ENCODE measurements at regions not wholly inside any gene's neighbourhood (a gene's known extent, or its start where the extent isn't known, plus 50 kb on each side); places are given as distances from the start of the nearest gene placed in this dataset.

DNA sequence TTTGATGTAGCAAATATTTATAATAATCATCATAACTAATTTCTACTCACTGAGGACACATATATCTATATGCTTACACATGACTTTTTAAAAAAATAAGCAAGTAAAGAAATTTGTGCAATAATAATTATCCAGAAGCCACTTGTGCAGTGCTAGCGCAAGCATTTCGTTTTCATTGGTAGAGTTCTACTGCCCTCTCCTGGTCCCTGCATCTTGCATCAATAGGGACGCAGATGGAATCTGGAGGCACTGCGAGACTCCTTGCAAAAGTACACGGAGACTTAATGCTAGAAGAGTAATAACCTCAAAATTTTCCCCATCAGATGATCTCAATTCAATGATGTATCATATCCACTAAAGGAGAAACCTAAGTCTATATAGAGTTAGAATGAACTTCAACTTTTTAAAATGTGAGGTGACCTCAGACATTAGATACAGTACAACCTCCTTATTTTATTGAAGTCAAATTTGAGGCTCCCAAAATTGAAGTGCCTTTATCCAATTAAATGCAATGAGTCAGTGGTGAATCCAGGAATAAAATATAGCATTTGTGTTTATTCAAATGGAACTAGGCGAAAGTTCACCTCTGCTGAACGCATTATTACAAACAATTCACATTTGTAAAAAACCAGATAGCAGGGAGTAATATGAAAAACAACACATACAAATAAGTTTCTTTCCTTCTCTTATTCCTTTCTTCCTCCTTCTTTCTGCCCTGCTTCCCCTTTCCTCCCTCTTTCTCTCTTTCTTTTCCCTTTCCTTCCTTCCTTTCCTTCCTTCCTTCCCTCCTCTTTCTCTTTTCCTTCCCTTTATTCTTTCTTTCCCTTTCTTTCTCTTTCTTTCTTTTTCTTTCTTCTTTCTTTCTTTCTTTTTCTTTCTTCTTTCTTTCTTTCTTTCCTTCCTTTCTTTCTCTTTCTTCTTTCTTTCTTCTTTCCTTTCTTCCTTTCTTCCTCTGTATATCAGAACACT is 450.0 kb downstream of the ANKRD50 start:
- no peaks in the 10 kb centered on the region for H3K9me3 Mint-ChIP-seq
- intact Hi-C loops (cut with micrococcal nuclease) = loop anchor here (5.0 kb wide), 2 partner anchors 490 to 1160 kb away; no protein-coding TSS in a partner anchor
- no peak overlapping the region for H3K27ac Mint-ChIP-seq
- H3K4me1 Mint-ChIP-seq (ENCODE audit: low read depth) = no peaks in the 10 kb centered on the region
- no peaks in the 10 kb centered on the region for H3K36me3 Mint-ChIP-seq (ENCODE audit: low read depth)
- H3K27me3 Mint-ChIP-seq (ENCODE audit: low read depth) = no peaks in the 10 kb centered on the region
- peak; percentile 10 for DNase-seq (ENCODE audit: low spot score)
- no peak overlapping the region for H3K4me3 Mint-ChIP-seq (ENCODE audit: low read depth)

DNA sequence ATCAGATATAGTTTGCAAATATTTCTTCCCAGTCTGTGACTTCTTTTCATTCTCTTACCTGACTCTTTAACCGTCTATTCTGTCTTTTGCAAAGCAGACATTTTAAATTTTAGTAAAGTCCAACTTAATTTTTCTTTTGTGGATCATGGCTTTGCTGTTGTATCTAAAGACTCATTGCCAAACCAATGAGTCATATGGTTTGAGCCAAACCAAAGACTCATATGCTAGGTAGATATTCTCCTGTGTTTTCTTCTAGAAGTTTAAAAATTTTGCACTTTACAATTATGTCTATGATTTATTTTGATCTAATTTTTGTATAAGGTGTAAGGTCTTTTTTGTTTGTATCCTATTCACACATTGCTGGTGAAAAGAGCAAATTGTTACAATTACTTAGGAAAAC is 446.8 kb downstream of the ANKRD50 start:
- Mint-ChIP-seq H3K27me3 (ENCODE audit: low read depth) (no peaks in the 10 kb centered on the region), H3K9me3 (no peaks in the 10 kb centered on the region), H3K36me3 (ENCODE audit: low read depth) (no peaks in the 10 kb centered on the region), H3K4me1 (ENCODE audit: low read depth) (no peaks in the 10 kb centered on the region), H3K4me3 (ENCODE audit: low read depth) (no peak overlapping the region), H3K27ac (no peak overlapping the region)
- DNase-seq (ENCODE audit: low spot score) = no peak
- intact Hi-C loops (cut with micrococcal nuclease) = no loop called here

DNA sequence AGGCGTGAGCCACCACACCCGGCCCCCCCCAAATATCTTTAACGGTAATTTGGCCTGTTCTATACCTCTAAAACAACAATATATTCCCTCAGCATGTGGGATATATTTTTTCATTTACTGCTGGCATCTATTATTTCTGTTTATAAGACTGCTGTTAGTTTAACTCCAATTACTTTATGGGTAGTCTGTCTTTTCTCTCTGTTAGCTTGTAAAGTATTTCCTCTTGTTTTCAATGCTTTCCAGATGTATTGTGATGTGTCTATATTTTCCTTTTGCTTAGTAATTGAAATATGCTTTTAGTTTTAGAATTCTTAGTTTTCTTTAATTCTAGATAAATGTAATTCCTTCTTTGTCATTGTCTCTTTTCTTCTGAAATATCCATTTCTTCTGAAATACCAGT is 445.8 kb downstream of the ANKRD50 start:
- H3K36me3 Mint-ChIP-seq (ENCODE audit: low read depth) = no peaks in the 10 kb centered on the region
- no peaks in the 10 kb centered on the region for H3K27me3 Mint-ChIP-seq (ENCODE audit: low read depth)
- H3K4me1 Mint-ChIP-seq (ENCODE audit: low read depth) = no peaks in the 10 kb centered on the region
- no peak overlapping the region for H3K27ac Mint-ChIP-seq
- no peak overlapping the region for H3K4me3 Mint-ChIP-seq (ENCODE audit: low read depth)
- intact Hi-C loops (cut with micrococcal nuclease) = no loop called here
- H3K9me3 Mint-ChIP-seq = peaks cover 3% of the 10 kb centered on the region
- no peak for DNase-seq (ENCODE audit: low spot score)

DNA sequence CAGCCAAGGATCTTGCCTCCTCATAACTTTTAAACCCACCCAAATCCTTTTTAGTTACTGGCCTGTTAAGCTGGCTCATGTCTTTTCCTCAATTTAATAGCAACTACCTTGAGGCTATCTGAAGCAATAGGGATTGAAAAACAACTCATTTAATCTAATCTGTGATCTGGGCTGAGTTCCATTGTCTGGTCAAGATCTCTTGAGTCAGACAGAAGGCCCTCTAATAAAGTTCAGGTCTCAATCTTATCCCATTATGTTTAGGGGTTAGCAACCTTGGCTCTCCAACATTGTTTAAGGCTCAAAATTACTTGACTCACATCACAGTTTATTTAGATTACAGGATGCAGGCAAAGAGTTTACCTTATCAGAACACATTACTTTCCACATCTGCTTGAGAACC is 436.1 kb downstream of the ANKRD50 start:
- Mint-ChIP-seq H3K4me1 (ENCODE audit: low read depth) (no peaks in the 10 kb centered on the region), H3K9me3 (no peaks in the 10 kb centered on the region), H3K27ac (no peak overlapping the region), H3K36me3 (ENCODE audit: low read depth) (no peaks in the 10 kb centered on the region), H3K4me3 (ENCODE audit: low read depth) (no peak overlapping the region), H3K27me3 (ENCODE audit: low read depth) (no peaks in the 10 kb centered on the region)
- no peak for DNase-seq (ENCODE audit: low spot score)
- intact Hi-C loops (cut with micrococcal nuclease) = no loop called here

DNA sequence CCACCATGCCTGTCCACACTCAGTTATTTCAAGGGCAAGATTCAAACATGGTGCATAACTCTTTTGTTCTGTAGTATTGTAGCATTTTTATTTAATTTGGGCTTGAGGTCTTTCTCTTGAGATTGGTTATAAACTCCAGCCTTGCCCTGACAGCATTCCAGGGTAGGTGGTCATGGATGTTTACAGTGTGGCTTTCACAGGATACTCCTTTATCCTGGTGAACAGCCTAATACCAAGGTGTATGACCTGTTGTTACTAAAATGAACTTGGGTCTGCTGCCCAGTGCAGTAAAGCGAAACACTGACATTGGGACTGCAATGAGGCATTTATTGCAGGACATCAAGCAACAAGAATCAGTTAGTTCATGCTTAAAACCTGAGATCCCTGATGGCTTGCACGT is 434.8 kb downstream of the ANKRD50 start:
- Mint-ChIP-seq H3K36me3 (ENCODE audit: low read depth) (no peaks in the 10 kb centered on the region), H3K4me3 (ENCODE audit: low read depth) (no peak overlapping the region), H3K9me3 (no peaks in the 10 kb centered on the region), H3K4me1 (ENCODE audit: low read depth) (no peaks in the 10 kb centered on the region), H3K27me3 (ENCODE audit: low read depth) (no peaks in the 10 kb centered on the region), H3K27ac (no peak overlapping the region)
- intact Hi-C loops (cut with micrococcal nuclease) = no loop called here
- no peak for DNase-seq (ENCODE audit: low spot score)

DNA sequence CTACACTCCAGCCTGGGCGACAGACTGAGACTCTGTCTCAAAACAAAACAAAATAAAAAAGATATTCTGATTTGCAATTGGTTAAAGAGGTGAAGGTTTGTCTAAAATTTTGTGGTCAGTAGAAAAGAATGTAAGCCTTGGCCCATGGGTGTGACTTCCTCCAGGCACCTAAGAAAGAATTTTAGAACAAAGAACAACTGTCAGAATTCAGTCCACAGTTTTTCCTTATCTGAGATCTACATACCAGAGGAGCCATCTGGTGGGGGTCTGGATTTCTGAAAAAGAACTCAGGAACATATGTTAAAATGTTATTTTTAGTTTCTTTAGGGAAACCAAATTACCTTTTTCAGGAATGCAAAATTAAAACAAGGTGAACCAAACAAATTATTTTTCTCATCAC is 434.1 kb downstream of the ANKRD50 start:
- no peaks in the 10 kb centered on the region for H3K9me3 Mint-ChIP-seq
- H3K27ac Mint-ChIP-seq = no peak overlapping the region
- no peaks in the 10 kb centered on the region for H3K27me3 Mint-ChIP-seq (ENCODE audit: low read depth)
- no peak for DNase-seq (ENCODE audit: low spot score)
- H3K4me1 Mint-ChIP-seq (ENCODE audit: low read depth) = no peaks in the 10 kb centered on the region
- no peaks in the 10 kb centered on the region for H3K36me3 Mint-ChIP-seq (ENCODE audit: low read depth)
- H3K4me3 Mint-ChIP-seq (ENCODE audit: low read depth) = no peak overlapping the region
- intact Hi-C loops (cut with micrococcal nuclease) = no loop called here

DNA sequence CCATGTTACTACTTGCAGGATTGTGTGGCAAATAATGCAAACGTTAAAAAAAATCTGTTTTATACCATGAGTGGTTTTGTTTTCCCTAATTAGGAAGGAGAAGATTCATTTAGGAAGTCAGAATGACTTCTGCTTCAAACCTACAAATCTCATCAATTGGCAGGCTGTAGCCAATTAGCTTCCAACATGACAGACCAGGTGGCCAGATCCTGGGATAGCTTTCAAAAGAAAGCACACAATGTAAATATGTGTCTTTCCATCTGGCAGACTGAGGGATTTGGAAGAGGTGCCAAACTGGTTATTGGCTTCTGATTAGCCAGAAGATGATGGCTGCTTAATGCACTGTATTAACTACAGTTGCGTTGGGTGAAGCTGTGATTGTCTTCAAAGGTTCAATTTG is 432.8 kb downstream of the ANKRD50 start:
- intact Hi-C loops (cut with micrococcal nuclease) = no loop called here
- Mint-ChIP-seq H3K9me3 (no peaks in the 10 kb centered on the region), H3K4me3 (ENCODE audit: low read depth) (no peak overlapping the region), H3K36me3 (ENCODE audit: low read depth) (no peaks in the 10 kb centered on the region), H3K27me3 (ENCODE audit: low read depth) (no peaks in the 10 kb centered on the region), H3K27ac (no peak overlapping the region), H3K4me1 (ENCODE audit: low read depth) (no peaks in the 10 kb centered on the region)
- no peak for DNase-seq (ENCODE audit: low spot score)

DNA sequence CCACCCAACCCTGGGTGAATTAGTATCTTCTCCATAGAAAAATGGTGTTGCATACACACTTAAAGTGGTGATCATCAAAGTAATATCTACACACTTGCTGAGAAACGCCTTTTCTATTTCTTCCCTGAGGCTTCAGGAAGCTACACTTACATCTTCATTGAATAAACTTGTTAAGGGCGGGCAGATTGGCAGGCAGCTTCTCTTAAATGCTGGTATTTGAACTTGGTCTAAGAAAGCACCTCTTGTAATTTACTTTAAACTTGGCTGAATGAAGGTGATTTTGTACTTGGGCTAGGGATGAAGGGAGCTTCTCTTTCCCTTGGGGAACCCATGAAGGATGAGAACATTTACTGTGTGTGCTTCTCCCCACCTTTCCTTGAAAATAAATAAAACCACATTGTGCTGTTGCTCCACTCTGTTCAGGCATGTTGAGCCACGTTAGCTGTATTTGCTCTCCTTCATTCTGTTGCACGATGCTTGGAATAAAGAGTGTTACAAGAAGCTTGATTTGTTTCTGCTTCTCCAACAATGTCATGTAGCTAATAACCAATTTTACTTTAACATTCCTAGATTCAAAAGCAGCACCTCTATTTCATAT is 430.1 kb downstream of the ANKRD50 start:
- intact Hi-C loops (cut with micrococcal nuclease) = no loop called here
- DNase-seq (ENCODE audit: low spot score) = no peak
- Mint-ChIP-seq H3K4me1 (ENCODE audit: low read depth) (no peaks in the 10 kb centered on the region), H3K27me3 (ENCODE audit: low read depth) (no peaks in the 10 kb centered on the region), H3K4me3 (ENCODE audit: low read depth) (no peak overlapping the region), H3K27ac (no peak overlapping the region), H3K9me3 (no peaks in the 10 kb centered on the region), H3K36me3 (ENCODE audit: low read depth) (no peaks in the 10 kb centered on the region)

DNA sequence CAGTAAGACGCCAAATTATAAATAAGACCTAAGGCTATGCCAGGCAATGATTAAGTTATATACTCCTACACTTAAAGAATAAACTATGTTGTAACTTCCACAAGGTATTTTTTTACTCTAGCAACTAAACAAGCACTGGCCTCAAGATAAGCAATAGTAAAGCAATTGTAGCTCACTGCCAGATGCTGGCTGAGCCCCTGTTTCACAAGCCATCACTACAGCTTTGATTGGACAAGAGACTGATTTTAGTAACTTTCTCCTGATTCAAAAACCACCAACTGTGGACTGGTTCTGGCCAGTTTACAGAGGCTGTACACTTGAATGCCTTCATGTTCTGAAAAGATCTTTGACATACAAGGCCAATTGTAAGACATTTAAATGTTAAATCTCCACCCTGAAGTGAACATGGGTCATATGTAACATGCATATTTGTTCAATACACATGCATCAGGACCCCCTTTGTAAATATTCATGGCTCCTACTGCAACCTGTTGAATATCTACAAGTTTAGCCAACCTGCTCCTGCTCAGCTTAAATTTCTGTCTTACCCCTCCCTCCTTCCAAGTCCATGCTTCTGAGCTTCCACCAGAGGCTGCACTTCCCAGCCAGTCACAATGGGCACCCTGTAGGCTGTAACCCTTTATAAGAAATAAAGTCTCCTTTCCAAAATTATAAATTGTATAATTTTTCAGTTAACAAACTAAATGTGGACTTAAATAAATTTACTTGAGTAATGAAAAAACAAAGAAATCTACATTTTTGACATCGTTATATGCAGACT is 423.6 kb downstream of the ANKRD50 start:
- Mint-ChIP-seq H3K27ac (no peak overlapping the region), H3K9me3 (no peaks in the 10 kb centered on the region), H3K27me3 (ENCODE audit: low read depth) (no peaks in the 10 kb centered on the region), H3K4me1 (ENCODE audit: low read depth) (no peaks in the 10 kb centered on the region), H3K4me3 (ENCODE audit: low read depth) (no peak overlapping the region), H3K36me3 (ENCODE audit: low read depth) (no peaks in the 10 kb centered on the region)
- DNase-seq (ENCODE audit: low spot score) = no peak
- intact Hi-C loops (cut with micrococcal nuclease) = no loop called here

DNA sequence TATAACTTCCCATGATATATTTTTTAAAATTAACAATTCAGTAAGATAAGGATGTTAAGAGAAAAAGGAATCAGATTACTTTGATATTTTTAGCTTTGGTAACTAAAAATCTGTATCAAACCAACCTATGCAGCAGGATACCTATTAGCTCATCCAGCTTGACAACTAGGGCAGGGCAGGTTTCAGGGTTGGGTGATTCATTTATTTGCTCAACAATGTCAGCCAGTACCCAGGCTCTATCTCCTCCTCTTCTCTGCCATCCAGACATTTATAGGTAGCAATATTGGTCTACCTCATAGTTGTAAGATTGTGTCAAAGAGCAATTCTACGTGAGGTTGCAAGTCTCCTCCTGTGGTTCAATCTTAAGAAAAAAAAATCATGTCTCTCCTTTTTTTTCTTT is 421.9 kb downstream of the ANKRD50 start:
- Mint-ChIP-seq H3K36me3 (ENCODE audit: low read depth) (no peaks in the 10 kb centered on the region), H3K27ac (no peak overlapping the region), H3K27me3 (ENCODE audit: low read depth) (no peaks in the 10 kb centered on the region), H3K4me1 (ENCODE audit: low read depth) (no peaks in the 10 kb centered on the region), H3K9me3 (no peaks in the 10 kb centered on the region), H3K4me3 (ENCODE audit: low read depth) (no peak overlapping the region)
- DNase-seq (ENCODE audit: low spot score) = no peak
- intact Hi-C loops (cut with micrococcal nuclease) = no loop called here

DNA sequence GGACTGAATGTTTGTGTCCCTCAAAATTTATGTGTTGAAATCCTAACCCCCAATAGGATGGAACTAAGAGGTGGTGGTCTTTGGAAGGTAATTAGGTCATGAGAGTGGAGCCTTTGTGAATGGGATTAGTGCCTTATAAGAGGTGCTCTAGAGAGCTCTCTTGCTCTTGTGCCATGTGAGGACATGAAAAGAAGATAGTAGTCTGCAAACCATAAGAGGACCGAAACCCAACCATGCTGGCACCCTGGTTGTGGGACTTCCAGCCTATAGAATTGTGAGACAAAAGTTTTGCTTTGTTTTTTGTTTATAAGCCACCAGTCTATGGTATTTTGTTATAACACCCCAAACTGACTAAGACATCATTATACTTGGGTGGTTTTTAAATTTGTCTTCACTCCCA is 417.1 kb downstream of the ANKRD50 start:
- DNase-seq (ENCODE audit: low spot score) = no peak
- H3K9me3 Mint-ChIP-seq = no peaks in the 10 kb centered on the region
- no peaks in the 10 kb centered on the region for H3K4me1 Mint-ChIP-seq (ENCODE audit: low read depth)
- intact Hi-C loops (cut with micrococcal nuclease) = no loop called here
- no peak overlapping the region for H3K4me3 Mint-ChIP-seq (ENCODE audit: low read depth)
- no peak overlapping the region for H3K27ac Mint-ChIP-seq
- no peaks in the 10 kb centered on the region for H3K27me3 Mint-ChIP-seq (ENCODE audit: low read depth)
- H3K36me3 Mint-ChIP-seq (ENCODE audit: low read depth) = no peaks in the 10 kb centered on the region

DNA sequence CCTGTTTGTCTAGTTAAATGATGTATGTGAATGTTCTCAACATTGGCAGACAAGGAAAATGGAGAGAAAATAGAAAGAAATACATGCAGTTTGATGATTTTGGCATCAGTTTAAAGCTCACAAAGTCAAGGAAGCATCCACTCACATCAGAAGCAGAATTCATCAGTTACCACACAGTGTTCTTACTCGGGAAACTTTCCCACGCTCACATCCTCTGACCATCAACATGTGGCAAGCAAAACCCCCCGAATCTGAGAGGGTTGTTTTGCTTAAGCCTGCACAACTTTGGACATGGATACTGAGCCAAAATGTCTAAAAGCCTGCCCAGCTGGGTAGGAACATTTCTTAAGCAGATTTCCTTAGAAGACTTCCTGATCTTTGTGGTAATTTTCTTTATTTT is 407.6 kb downstream of the ANKRD50 start:
- Mint-ChIP-seq H3K27me3 (ENCODE audit: low read depth) (no peaks in the 10 kb centered on the region), H3K4me3 (ENCODE audit: low read depth) (no peak overlapping the region), H3K36me3 (ENCODE audit: low read depth) (no peaks in the 10 kb centered on the region), H3K4me1 (ENCODE audit: low read depth) (no peaks in the 10 kb centered on the region), H3K27ac (no peak overlapping the region), H3K9me3 (no peaks in the 10 kb centered on the region)
- no peak for DNase-seq (ENCODE audit: low spot score)
- intact Hi-C loops (cut with micrococcal nuclease) = no loop called here

DNA sequence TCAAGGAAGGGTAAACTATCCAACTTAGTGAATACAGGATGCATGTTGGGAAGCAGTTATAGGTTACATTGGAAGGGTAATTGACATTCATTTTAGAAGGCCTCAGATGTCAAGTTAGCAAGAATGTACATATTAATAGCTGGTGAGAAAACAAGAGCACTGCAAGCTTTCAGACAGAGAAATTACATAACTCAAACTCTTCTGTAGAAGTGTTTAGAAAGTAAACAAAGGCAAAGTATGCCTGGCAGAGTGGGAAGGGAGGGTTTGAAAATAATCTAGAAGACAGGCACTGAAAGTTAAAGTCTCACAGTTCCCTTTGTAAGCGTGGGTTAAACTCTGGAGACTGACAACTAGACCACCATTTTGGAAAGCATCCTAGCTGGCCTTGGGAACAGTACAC is 406.2 kb downstream of the ANKRD50 start:
- H3K27ac Mint-ChIP-seq = no peak overlapping the region
- no peaks in the 10 kb centered on the region for H3K9me3 Mint-ChIP-seq
- H3K4me3 Mint-ChIP-seq (ENCODE audit: low read depth) = no peak overlapping the region
- no peaks in the 10 kb centered on the region for H3K36me3 Mint-ChIP-seq (ENCODE audit: low read depth)
- H3K27me3 Mint-ChIP-seq (ENCODE audit: low read depth) = no peaks in the 10 kb centered on the region
- DNase-seq (ENCODE audit: low spot score) = no peak
- intact Hi-C loops (cut with micrococcal nuclease) = no loop called here
- no peaks in the 10 kb centered on the region for H3K4me1 Mint-ChIP-seq (ENCODE audit: low read depth)

Measured in activated T-helper 2 cell treated with anti-CD3 and anti-CD28 coated beads, Interferon-gamma antibody, Interleukin-2, Interleukin-4, amounts not matched to agents 10 μg/mL and 5 μg/mL and 100 μg/mL, durations not matched to agents 14 hours and 24 hours and 36 hours (primary cell).